Activated T-cell treated with anti-CD3 and anti-CD28 coated beads, Interleukin-2, amount 50 U/mL, for 72 hours (primary cell): ENCODE measurements at regions not wholly inside any gene's neighbourhood (a gene's known extent, or its start where the extent isn't known, plus 50 kb on each side); places are given as distances from the start of the nearest gene placed in this dataset.

Source experiments
- ATAC-seq, 2 donors: fragments of 150-1000 bp; cut with Tn5 transposase; replicated peaks in 1 of 2; 2 replicates each; pipeline ENCODE4 v1.10.0; 2021; ENCODE audit warnings: moderate library complexity in 2 of 2, mild to moderate bottlenecking in 1 of 2
- DNase-seq, 2 donors: peaks; one replicate each; pipeline ENCODE4 v3.0.0; 2021 to 2022; ENCODE audit warnings: mixed read lengths in 1 of 2
- H3K27ac Mint-ChIP-seq: one replicate; pipeline ENCODE4 v1.8.0; 2022; ENCODE audit warnings: mild to moderate bottlenecking, moderate library complexity, mixed read lengths
- H3K27me3 Mint-ChIP-seq: one replicate; pipeline ENCODE4 v1.8.0; 2022; ENCODE audit warnings: low read depth, mixed read lengths
- H3K36me3 Mint-ChIP-seq, 2 donors: one replicate each; pipeline ENCODE4 v1.8.0; 2022; ENCODE audit warnings: mixed read lengths in 2 of 2, mild to moderate bottlenecking in 1 of 2; ENCODE audit not compliant: insufficient read depth in 2 of 2
- H3K4me1 Mint-ChIP-seq: one replicate; pipeline ENCODE4 v1.8.0; 2022; ENCODE audit warnings: low read depth, mixed read lengths
- H3K4me3 Mint-ChIP-seq, 2 donors: one replicate each; pipeline ENCODE4 v1.8.0; 2022; ENCODE audit warnings: mild to moderate bottlenecking in 2 of 2, mixed read lengths in 2 of 2, moderate library complexity in 2 of 2
- H3K9me3 Mint-ChIP-seq, 2 donors: one replicate each; pipeline ENCODE4 v1.8.0; 2022; ENCODE audit warnings: mixed read lengths in 2 of 2

DNA sequence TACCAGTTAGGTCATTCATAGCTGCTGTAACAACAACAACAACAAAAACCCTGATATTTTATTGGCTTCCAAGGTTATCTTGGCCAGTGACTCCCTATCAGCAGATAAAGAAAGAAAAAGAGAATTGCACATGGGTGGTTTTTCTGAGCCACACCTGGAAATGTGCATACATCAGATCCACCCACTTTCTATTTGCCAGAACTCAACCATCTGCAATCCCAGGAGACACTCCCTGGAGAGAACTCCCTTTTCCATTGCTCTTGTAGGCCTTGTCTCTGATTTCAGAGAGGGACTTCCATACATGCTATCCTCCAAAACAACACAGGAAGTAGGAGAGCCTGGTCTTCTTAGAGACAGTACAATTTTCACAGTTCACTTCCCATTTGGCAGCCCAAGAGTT is 74.9 kb upstream of the ZC3H11B start:
- no peak overlapping the region for H3K27ac Mint-ChIP-seq

DNA sequence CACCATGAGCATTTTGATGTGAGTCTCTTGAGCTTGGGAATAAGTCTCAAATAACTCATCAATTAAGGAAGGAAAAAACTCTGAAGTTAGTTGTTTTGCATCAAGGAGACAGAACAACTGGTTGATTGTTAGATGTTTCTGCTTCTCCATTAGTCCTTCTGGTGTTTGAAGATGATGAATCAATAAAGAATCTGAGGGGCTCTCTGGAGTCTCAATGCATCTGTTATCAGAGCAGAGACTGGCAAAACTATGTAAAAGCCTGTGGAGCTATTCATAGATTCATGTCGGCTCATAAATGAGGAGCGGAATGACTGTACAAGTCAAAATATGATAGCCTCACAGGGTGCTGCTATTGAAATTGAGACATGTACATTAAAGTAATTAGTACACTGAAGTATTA is 73.3 kb upstream of the ZC3H11B start:
- Mint-ChIP-seq H3K36me3 (no peaks in the 10 kb centered on the region), H3K27ac (no peak overlapping the region), H3K4me3 (no peak overlapping the region), H3K9me3 (peaks cover 2 to 3% of the 10 kb centered on the region in 2 donors), H3K4me1 (no peaks in the 10 kb centered on the region), H3K27me3 (no peaks in the 10 kb centered on the region)
- ATAC-seq (no peak), DNase-seq (no peak)

More for the DNA sequence above, 74.9 kb upstream of the ZC3H11B start:
- H3K9me3 Mint-ChIP-seq: peaks cover 2 to 3% of the 10 kb centered on the region in 2 donors
- H3K4me1 Mint-ChIP-seq: no peaks in the 10 kb centered on the region
- H3K36me3 Mint-ChIP-seq: no peaks in the 10 kb centered on the region
- no peak overlapping the region for H3K4me3 Mint-ChIP-seq
- ATAC-seq: no peak
- no peaks in the 10 kb centered on the region for H3K27me3 Mint-ChIP-seq
- no peak for DNase-seq

DNA sequence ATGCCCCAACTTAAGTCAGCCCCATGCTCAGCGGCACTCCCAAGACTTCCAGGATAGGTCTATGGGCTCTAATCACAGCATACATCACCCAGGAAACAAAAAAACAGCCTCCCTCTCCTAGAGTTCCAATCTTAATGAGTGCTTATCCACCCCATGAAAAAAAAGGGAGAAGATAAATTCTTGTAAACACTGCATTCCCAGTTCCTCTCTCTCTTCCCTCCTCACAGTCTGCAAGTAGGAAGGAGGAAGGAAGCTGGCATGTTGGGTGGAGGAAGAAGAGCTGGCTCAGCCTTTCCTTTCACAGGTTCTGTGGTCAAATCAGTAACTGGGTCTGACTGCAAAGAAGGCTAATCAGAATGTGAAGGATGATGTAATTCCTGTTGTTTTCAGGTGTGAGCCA is 69.9 kb upstream of the ZC3H11B start:
- Mint-ChIP-seq H3K4me1 (no peaks in the 10 kb centered on the region), H3K4me3 (no peak overlapping the region), H3K27ac (no peak overlapping the region), H3K36me3 (no peaks in the 10 kb centered on the region), H3K27me3 (no peaks in the 10 kb centered on the region), H3K9me3 (peaks cover 2 to 3% of the 10 kb centered on the region in 2 donors)
- DNase-seq (no peak), ATAC-seq (no peak)

DNA sequence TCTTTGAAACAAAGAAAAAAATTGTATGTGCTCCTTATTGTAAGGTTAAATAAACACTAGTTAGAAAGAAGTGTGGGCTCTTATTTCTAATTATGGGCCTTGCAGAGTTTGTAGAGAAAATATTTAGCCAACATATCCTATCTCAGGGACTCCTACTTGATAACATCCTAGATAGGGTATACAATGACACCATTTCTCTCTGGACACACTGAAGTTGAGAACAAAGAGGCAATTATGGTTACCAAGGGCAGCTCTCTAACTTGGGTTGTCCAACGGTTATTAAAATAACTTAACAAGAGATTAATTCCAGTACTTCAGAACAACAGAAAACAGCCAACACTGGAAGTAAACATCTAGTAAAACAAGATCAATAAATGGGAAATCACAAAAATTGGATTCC is 69.0 kb upstream of the ZC3H11B start:
- Mint-ChIP-seq H3K36me3 (no peaks in the 10 kb centered on the region), H3K4me3 (no peak overlapping the region), H3K27me3 (no peaks in the 10 kb centered on the region), H3K4me1 (no peaks in the 10 kb centered on the region), H3K27ac (no peak overlapping the region), H3K9me3 (peaks cover 2 to 3% of the 10 kb centered on the region in 2 donors)
- no peak for ATAC-seq
- no peak for DNase-seq

DNA sequence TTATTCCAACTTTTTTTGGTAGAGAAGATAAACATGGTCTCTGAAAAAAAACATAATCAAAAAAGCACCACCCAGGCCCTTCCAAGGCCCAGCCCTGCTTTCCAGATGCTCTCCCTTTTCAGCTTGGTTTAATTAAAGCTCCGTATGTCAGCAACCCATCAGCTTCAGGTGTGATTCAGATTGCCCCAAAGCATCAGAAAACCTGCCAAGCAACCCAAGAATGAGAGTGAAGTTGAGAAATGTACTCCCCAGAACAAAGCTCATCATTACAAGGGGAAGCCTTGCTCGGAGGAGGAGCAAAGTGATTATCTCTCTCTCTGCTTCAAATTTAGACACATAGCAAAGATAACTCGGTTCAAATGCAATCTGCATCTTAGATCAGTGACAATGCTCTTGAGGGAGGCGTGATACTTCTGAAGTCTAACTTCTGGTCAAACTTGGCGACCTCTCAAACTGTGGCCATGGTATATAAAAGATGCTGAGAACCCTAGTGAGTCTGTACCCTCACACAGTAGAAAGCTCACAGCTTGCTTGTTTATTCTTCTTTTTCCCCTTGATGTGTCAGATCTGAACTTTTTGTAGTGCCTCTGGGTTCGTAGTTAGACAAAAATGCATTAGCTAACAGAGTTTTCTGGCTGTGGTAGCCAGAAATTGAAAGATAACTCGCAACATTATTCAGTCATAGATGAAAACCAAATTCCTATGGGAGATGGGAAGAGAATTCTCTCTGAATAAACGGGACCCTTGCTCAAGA is 63.3 kb upstream of the ZC3H11B start:
- DNase-seq (no peak), ATAC-seq (no peak)
- H3K27ac Mint-ChIP-seq: no peak overlapping the region
- H3K27me3 Mint-ChIP-seq: no peaks in the 10 kb centered on the region
- no peak overlapping the region for H3K4me3 Mint-ChIP-seq
- H3K9me3 Mint-ChIP-seq: peaks cover 0 to 2% of the 10 kb centered on the region in 2 donors
- H3K4me1 Mint-ChIP-seq: no peaks in the 10 kb centered on the region
- H3K36me3 Mint-ChIP-seq: no peaks in the 10 kb centered on the region

DNA sequence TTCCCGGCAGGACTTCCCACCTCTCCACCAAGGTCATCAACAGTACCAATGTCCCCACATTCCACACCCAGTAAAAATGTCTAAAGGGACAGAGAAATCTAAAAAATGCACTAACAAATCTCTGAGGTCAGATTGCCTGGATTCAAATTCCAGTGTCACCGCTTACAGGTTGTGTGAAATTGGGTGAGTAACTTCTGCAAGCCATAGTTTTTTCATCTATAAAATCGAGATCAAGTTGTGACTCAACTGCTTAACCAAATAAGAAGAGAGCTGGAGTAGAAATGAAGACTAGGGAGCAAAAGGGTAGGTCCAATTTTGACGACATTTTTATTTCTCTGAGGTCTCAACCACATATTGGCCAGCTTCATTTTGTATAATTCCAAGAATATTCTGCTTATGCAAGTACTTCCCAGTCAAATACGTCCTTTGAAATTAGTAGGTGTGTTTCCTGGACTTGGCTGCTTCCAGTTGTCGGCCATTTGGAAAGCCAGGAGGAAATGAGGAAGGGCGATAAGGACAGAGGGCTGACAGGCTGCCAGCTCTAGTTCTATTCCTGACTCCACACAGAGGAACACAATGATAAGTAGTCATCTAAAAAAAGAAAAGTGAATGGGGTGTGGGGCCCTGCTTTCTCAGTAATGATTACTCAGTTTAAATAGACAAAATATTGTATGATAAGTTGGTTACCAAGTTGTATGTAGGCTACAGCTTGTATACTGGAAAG is 57.7 kb upstream of the ZC3H11B start:
- DNase-seq: no peak
- peaks cover 0 to 5% of the 10 kb centered on the region in 2 donors for H3K9me3 Mint-ChIP-seq
- no peaks in the 10 kb centered on the region for H3K36me3 Mint-ChIP-seq
- no peak overlapping the region for H3K4me3 Mint-ChIP-seq
- H3K27me3 Mint-ChIP-seq: no peaks in the 10 kb centered on the region
- H3K27ac Mint-ChIP-seq: no peak overlapping the region
- H3K4me1 Mint-ChIP-seq: no peaks in the 10 kb centered on the region
- ATAC-seq: no peak

DNA sequence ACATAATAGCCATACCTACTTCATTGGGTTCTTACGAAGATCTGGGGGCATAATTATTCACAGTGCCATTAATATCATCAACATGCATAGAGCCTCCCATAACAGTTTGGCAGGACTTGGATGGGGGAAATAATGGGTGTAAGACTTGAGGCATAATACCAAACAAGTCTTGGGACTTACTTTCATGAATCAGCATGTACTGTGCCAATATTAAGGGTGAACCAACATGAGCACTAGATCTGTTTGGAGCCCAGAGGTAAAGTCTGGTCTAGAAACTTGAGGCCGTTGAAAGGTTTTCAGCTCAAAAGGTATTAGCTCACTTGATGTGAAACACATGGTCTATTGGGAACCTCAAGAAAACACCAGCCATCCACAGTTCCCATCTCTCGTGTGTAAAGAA is 56.7 kb upstream of the ZC3H11B start:
- no peaks in the 10 kb centered on the region for H3K36me3 Mint-ChIP-seq
- ATAC-seq: no peak

DNA sequence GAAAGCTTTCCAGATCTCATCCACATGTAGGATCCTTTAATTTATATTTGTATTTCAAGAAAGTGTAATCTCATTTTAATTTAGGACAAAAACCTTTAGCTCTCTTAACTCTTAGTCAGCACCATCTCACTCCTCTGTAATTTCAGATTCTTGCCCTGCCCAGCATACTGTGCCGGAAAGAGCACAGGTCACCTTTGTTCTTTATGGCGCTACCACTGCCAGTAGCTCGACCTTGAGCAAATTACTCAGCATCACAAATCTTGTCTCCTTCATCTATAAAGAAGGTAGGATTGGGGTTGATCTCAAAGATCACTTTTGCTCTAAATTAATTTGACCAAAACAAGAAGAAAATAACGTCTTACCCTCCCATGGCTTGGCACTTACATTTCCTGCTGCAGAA is 56.1 kb upstream of the ZC3H11B start:
- H3K36me3 Mint-ChIP-seq: no peaks in the 10 kb centered on the region
- no peak overlapping the region for H3K4me3 Mint-ChIP-seq
- ATAC-seq (no peak), DNase-seq (no peak)
- no peaks in the 10 kb centered on the region for H3K4me1 Mint-ChIP-seq
- H3K27me3 Mint-ChIP-seq: no peaks in the 10 kb centered on the region
- no peak overlapping the region for H3K27ac Mint-ChIP-seq
- peaks cover 0 to 3% of the 10 kb centered on the region in 2 donors for H3K9me3 Mint-ChIP-seq

More for the DNA sequence above, 56.7 kb upstream of the ZC3H11B start:
- H3K4me1 Mint-ChIP-seq: no peaks in the 10 kb centered on the region
- H3K4me3 Mint-ChIP-seq: no peak overlapping the region
- H3K27me3 Mint-ChIP-seq: no peaks in the 10 kb centered on the region
- DNase-seq: no peak
- peaks cover 0 to 3% of the 10 kb centered on the region in 2 donors for H3K9me3 Mint-ChIP-seq
- no peak overlapping the region for H3K27ac Mint-ChIP-seq

DNA sequence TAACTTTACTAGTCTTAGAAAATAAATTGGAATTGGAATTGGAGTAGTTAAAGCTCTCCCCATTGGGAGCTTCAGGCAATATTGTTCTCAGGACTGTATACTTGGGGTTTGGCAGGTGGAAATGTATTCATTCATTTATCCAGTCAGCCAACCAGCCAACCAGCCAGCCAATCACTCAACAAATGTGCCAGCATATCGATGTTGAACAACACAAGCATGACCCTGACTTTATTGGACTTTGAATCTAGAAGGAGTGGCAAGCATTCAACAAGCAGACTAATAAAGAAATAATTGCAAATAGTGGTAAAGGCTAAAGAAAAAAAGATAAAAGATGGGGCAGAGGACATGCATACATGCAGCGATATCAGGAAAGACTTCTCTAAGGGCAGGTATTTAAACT is 55.5 kb upstream of the ZC3H11B start:
- H3K27me3 Mint-ChIP-seq: no peaks in the 10 kb centered on the region
- no peak overlapping the region for H3K27ac Mint-ChIP-seq
- ATAC-seq (no peak), DNase-seq (no peak)
- no peaks in the 10 kb centered on the region for H3K4me1 Mint-ChIP-seq
- H3K36me3 Mint-ChIP-seq: no peaks in the 10 kb centered on the region
- H3K4me3 Mint-ChIP-seq: no peak overlapping the region
- peaks cover 0 to 3% of the 10 kb centered on the region in 2 donors for H3K9me3 Mint-ChIP-seq

DNA sequence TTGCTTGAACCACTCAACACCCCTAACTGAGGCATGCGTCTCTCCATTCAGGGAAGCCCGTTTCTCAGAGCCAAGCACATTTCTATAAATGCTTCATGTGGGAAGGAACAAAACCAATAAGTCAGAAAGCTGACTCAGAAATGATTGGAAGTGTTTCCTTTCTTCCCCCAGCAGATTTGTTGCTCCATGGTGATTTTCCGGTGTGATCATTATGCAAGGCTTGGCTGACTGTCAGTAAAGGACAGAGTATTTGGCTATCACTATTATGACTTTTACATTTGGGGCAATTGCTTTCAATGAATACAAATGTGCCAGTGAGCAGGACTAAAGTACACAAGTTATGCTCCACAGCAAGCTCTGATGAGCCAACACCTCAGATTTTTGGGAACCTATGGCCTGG is 53.3 kb upstream of the ZC3H11B start:
- no peak for ATAC-seq
- no peak overlapping the region for H3K4me3 Mint-ChIP-seq
- no peaks in the 10 kb centered on the region for H3K36me3 Mint-ChIP-seq
- no peaks in the 10 kb centered on the region for H3K4me1 Mint-ChIP-seq
- no peak overlapping the region for H3K27ac Mint-ChIP-seq
- peaks cover 10% of the 10 kb centered on the region for H3K27me3 Mint-ChIP-seq
- H3K9me3 Mint-ChIP-seq: peaks cover 0 to 3% of the 10 kb centered on the region in 2 donors
- DNase-seq: no peak

DNA sequence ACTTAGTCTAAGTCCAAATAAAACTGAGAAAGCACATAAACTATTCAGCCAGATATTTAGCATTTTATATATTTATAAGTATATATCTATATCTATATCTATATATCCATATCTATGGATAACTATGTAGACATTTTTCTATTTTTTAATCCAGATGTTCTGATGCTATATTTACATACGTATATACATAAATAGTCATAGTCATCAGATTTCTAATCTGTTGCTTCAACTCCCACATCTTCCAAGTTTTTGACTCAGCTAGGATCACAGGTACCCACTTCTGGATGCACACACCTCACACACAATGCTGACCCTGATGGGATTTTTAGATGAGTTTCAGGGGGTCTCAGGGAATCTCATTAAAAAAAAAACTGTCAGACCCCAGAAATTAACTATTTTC is 52.2 kb upstream of the ZC3H11B start:
- Mint-ChIP-seq H3K36me3 (no peaks in the 10 kb centered on the region), H3K27ac (no peak overlapping the region), H3K4me1 (no peaks in the 10 kb centered on the region), H3K4me3 (no peak overlapping the region), H3K9me3 (peaks cover 0 to 3% of the 10 kb centered on the region in 2 donors), H3K27me3 (peaks cover 18% of the 10 kb centered on the region)
- ATAC-seq: no peak
- DNase-seq: no peak

DNA sequence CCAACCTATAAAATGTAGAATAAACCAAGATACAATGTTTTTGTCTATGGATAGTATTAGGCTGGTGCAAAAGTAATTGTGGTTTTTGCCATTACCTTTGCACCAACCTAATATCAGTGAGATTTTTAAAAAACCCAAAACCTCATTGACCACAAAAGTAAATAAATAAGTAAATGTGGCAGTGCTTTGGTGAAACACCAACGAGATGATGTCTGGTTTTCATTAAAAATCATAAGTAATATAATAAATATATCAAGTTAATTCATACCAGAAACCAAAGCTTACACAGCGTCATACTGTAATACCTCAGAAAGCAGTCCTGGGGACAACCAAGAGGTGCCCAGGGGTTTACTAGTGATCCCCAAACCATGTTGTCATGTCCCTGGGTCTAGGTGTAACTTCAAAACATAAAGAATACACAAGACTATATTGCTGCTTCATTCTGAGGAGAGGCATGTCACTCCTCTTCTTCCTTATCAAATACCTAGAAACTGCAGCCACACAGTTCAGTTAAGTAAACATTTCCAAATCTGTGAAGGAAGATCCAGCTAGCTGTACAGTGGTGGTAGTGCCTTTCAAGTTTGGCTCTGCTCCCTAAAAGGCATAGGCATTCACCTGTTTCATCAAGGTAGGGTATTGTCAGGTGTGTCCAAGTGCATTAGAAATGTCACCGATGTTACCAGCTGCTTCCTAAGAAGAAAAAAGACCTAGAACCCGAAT is 51.6 kb upstream of the ZC3H11B start:
- Mint-ChIP-seq H3K9me3 (peaks cover 0 to 3% of the 10 kb centered on the region in 2 donors), H3K4me3 (no peak overlapping the region), H3K4me1 (no peaks in the 10 kb centered on the region), H3K36me3 (no peaks in the 10 kb centered on the region), H3K27me3 (peaks cover 20% of the 10 kb centered on the region), H3K27ac (no peak overlapping the region)
- no peak for DNase-seq
- no peak for ATAC-seq
